ENCODE measurements at regions not wholly inside any gene's neighbourhood (a gene's known extent, or its start where the extent isn't known, plus 50 kb on each side); places are given as distances from the start of the nearest gene placed in this dataset.

- TF ChIP-seq TP53 (CRISPR knock-in tag; IDR thresholded peaks at IDR 0.05) (no peak), USF2 (CRISPR knock-in tag; IDR thresholded peaks at IDR 0.05) (no peak), CTCF (IDR thresholded peaks at IDR 0.05) (no peak), TEAD4 (CRISPR knock-in tag; IDR thresholded peaks at IDR 0.05) (no peak), CREM (CRISPR knock-in tag; IDR thresholded peaks at IDR 0.05) (no peak), ZNF423 (CRISPR knock-in tag; IDR thresholded peaks at IDR 0.05) (no peak), ZBTB43 (CRISPR knock-in tag; IDR thresholded peaks at IDR 0.05) (no peak), ERG (CRISPR knock-in tag; IDR thresholded peaks at IDR 0.05) (no peak), AFF4 (CRISPR knock-in tag; IDR thresholded peaks at IDR 0.05; ENCODE audit: borderline replicate concordance) (no peak)
Observed at GRCh38 chr10:61020420-61021158, 76.6 kb upstream of the RHOBTB1 start.
